ENCODE measurements at regions not wholly inside any gene's neighbourhood (a gene's known extent, or its start where the extent isn't known, plus 50 kb on each side); places are given as distances from the start of the nearest gene placed in this dataset.

- H3K9ac ChIP-seq (ENCODE audit: low read depth, low read length): no peak overlapping the region
- H3K36me3 ChIP-seq (ENCODE audit: insufficient read depth, low read length): no peaks in the 10 kb centered on the region
- H3K9me3 ChIP-seq (ENCODE audit: control insufficient read depth, insufficient read depth, low read length): no peaks in the 10 kb centered on the region
- peaks cover 5% of the 10 kb centered on the region; the same call in 1 of the 2 replicates for H3K4me1 ChIP-seq (ENCODE audit: insufficient read depth, low read length)
Observed at GRCh38 chr7:85980740-85981139, 663.0 kb upstream of the GRM3 start.

DNA sequence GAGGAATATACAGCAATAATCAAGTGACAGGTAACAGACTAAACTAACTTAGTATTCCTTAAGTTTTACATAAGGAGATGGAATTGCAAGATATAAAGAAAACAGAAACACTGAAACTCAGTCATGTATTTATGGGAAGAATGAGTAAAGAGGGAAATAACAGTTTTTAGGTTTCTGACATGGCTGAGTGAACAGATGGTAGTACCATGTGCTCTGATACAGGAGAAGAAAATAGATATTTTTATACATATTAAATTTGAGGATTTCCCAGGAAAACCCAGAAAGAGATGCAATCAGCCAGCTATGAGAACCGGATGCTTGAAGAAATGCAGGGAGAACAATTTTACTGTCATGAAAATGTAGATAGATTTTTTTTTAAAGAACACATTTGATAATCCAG, 669.5 kb upstream of the GRM3 start:
- Histone ChIP-seq H3K4me1 (ENCODE audit: insufficient read depth, low read length) (peaks cover 5% of the 10 kb centered on the region; the same call in 1 of the 2 replicates), H3K36me3 (ENCODE audit: insufficient read depth, low read length) (no peaks in the 10 kb centered on the region), H3K9me3 (ENCODE audit: control insufficient read depth, insufficient read depth, low read length) (no peaks in the 10 kb centered on the region)

GRCh38 chr7:85972504-85973141, 671.1 kb upstream of the GRM3 start:
- H3K36me3 ChIP-seq (ENCODE audit: insufficient read depth, low read length): no peaks in the 10 kb centered on the region
- peaks cover 5% of the 10 kb centered on the region; the same call in 1 of the 2 replicates for H3K4me1 ChIP-seq (ENCODE audit: insufficient read depth, low read length)
- H3K9me3 ChIP-seq (ENCODE audit: control insufficient read depth, insufficient read depth, low read length): no peaks in the 10 kb centered on the region
- no peak overlapping the region for H3K9ac ChIP-seq (ENCODE audit: low read depth, low read length)

More for the DNA sequence above, 669.5 kb upstream of the GRM3 start:
- H3K9ac ChIP-seq (ENCODE audit: low read depth, low read length): no peak overlapping the region

DNA sequence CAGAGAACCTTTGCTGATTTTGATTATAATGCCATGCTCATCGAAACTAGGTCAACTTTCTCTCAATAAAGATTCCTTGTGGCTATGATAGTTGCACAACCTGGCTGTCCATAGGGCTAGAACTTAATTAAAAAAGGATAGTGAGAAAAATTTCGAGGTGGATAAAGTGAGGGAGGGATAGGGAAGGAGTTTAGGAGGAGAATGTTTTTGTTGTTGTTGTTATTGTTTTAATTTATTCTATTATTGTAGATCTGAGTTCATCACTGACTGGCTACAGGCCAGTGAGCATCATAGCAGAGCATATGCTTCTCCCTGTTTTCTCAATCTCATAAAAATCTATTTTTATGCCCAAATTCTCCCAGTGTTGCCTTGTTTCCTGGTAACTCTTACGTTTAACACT, 688.7 kb upstream of the GRM3 start:
- H3K9ac ChIP-seq (ENCODE audit: low read depth, low read length): no peak overlapping the region
- H3K4me1 ChIP-seq (ENCODE audit: insufficient read depth, low read length): no peaks in the 10 kb centered on the region
- H3K9me3 ChIP-seq (ENCODE audit: control insufficient read depth, insufficient read depth, low read length): no peaks in the 10 kb centered on the region
- no peaks in the 10 kb centered on the region for H3K36me3 ChIP-seq (ENCODE audit: insufficient read depth, low read length)

GRCh38 chr7:85950871-85951270, 692.8 kb upstream of the GRM3 start:
- H3K36me3 ChIP-seq (ENCODE audit: insufficient read depth, low read length): no peaks in the 10 kb centered on the region
- no peaks in the 10 kb centered on the region for H3K4me1 ChIP-seq (ENCODE audit: insufficient read depth, low read length)
- no peak overlapping the region for H3K9ac ChIP-seq (ENCODE audit: low read depth, low read length)
- H3K9me3 ChIP-seq (ENCODE audit: control insufficient read depth, insufficient read depth, low read length): no peaks in the 10 kb centered on the region; the same call in 1 of the 2 replicates

GRCh38 chr7:85950418-85950817, 693.3 kb upstream of the GRM3 start:
- Histone ChIP-seq H3K4me1 (ENCODE audit: insufficient read depth, low read length) (no peaks in the 10 kb centered on the region), H3K9ac (ENCODE audit: low read depth, low read length) (no peak overlapping the region), H3K36me3 (ENCODE audit: insufficient read depth, low read length) (no peaks in the 10 kb centered on the region), H3K9me3 (ENCODE audit: control insufficient read depth, insufficient read depth, low read length) (no peaks in the 10 kb centered on the region; the same call in 1 of the 2 replicates)

GRCh38 chr7:85947767-85948166, 695.9 kb upstream of the GRM3 start:
- Histone ChIP-seq H3K4me1 (ENCODE audit: insufficient read depth, low read length) (no peaks in the 10 kb centered on the region), H3K36me3 (ENCODE audit: insufficient read depth, low read length) (no peaks in the 10 kb centered on the region), H3K9ac (ENCODE audit: low read depth, low read length) (no peak overlapping the region), H3K9me3 (ENCODE audit: control insufficient read depth, insufficient read depth, low read length) (no peaks in the 10 kb centered on the region; the same call in 1 of the 2 replicates)

- no peaks in the 10 kb centered on the region for H3K4me1 ChIP-seq (ENCODE audit: insufficient read depth, low read length)
- H3K9ac ChIP-seq (ENCODE audit: low read depth, low read length): no peak overlapping the region
- no peaks in the 10 kb centered on the region for H3K9me3 ChIP-seq (ENCODE audit: control insufficient read depth, insufficient read depth, low read length)
- H3K36me3 ChIP-seq (ENCODE audit: insufficient read depth, low read length): no peaks in the 10 kb centered on the region
Observed at GRCh38 chr7:85940798-85941197, 702.9 kb upstream of the GRM3 start.

DNA sequence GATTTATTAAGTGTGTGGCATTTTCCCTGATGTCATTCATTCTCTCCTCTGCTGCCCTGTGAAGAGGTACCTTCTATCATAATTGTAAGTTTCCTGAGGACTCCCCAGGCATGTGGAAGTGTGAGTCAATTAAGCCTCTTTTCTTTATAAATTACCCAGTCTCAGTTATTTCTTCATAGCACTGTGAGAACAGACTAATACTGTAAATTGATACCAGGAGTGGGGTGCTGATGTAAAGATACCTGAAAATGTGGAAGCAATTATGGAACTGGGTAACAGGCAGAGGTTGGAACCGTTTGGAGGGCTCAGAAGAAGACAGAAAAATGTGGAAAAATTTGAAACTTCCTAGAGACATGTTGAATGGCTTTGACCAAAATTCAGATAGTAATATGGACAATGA, 711.8 kb upstream of the GRM3 start:
- H3K36me3 ChIP-seq (ENCODE audit: insufficient read depth, low read length): no peaks in the 10 kb centered on the region
- peaks cover 7% of the 10 kb centered on the region; the same call in 1 of the 2 replicates for H3K9me3 ChIP-seq (ENCODE audit: control insufficient read depth, insufficient read depth, low read length)
- H3K4me1 ChIP-seq (ENCODE audit: insufficient read depth, low read length): peaks cover 11% of the 10 kb centered on the region; the same call in 1 of the 2 replicates
- no peak overlapping the region for H3K9ac ChIP-seq (ENCODE audit: low read depth, low read length)

DNA sequence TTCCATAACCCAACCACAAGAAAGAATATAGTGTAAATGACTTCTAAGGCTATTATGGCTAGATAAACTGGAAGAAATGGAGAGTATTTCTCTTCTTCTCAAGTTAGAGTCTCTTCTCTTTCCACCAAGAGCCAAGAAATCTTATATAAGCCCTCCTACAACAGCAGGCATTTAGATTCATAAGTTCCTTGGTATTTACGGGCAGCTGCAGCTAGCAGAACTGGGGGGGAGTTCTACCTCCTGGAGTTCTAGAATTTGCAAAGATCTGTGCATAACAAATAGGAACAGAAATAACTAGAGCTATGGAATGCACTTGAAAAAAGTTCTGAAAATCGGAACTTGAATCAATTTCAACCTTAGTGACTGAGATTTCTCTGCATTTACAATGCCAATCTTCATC, 715.2 kb upstream of the GRM3 start:
- Histone ChIP-seq H3K9ac (ENCODE audit: low read depth, low read length) (no peak overlapping the region), H3K4me1 (ENCODE audit: insufficient read depth, low read length) (peaks cover 11% of the 10 kb centered on the region; the same call in 1 of the 2 replicates), H3K36me3 (ENCODE audit: insufficient read depth, low read length) (no peaks in the 10 kb centered on the region), H3K9me3 (ENCODE audit: control insufficient read depth, insufficient read depth, low read length) (peaks cover 7% of the 10 kb centered on the region; the same call in 1 of the 2 replicates)

DNA sequence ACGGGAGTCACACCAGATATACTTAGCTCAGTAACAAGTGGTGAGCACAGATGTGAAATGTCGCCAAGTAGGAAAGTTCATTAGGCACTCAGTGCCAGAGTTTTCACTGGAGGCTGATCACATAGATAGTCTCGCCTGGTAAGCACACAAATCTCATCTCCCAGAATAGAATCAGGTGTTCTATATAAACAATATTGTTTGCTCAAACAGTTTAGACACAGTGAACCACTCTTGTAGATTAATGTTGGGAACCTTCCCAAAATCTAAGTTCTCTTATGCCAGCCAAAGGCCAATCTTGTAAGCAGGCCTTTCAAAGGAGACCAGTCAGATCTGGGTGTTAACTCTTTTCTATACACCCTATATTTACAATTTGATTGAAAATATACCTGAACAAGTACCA, 716.5 kb upstream of the GRM3 start:
- H3K9ac ChIP-seq (ENCODE audit: low read depth, low read length): no peak overlapping the region
- H3K4me1 ChIP-seq (ENCODE audit: insufficient read depth, low read length): peaks cover 11% of the 10 kb centered on the region; the same call in 1 of the 2 replicates
- H3K36me3 ChIP-seq (ENCODE audit: insufficient read depth, low read length): no peaks in the 10 kb centered on the region
- peaks cover under 1% of the 10 kb centered on the region; the same call in 1 of the 2 replicates for H3K9me3 ChIP-seq (ENCODE audit: control insufficient read depth, insufficient read depth, low read length)

- Histone ChIP-seq H3K36me3 (ENCODE audit: insufficient read depth, low read length) (no peaks in the 10 kb centered on the region), H3K9ac (ENCODE audit: low read depth, low read length) (no peak overlapping the region), H3K9me3 (ENCODE audit: control insufficient read depth, insufficient read depth, low read length) (no peaks in the 10 kb centered on the region), H3K4me1 (ENCODE audit: insufficient read depth, low read length) (peaks cover 8% of the 10 kb centered on the region; the same call in 1 of the 2 replicates)
Observed at GRCh38 chr7:85924062-85924461, 719.6 kb upstream of the GRM3 start.

DNA sequence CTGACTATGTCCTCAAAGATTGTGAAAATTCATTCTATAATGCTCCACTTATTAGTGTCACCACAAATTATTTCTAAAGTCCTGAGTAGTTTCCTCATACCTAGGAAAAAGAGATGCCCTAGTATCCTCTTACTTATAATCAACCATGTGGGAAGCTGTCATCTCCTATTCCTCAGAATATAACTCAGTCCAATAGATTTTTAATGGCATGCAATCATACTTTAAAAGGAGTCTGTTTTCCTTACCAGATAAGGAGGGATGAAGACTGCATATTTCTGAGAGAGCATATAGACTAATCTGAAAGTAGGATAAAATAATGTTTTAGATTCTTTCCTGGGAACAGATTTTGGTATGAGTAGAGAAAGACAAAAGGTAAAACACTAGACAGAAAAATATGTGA, 727.7 kb upstream of the GRM3 start:
- Histone ChIP-seq H3K36me3 (ENCODE audit: insufficient read depth, low read length) (no peaks in the 10 kb centered on the region), H3K9ac (ENCODE audit: low read depth, low read length) (no peak overlapping the region), H3K9me3 (ENCODE audit: control insufficient read depth, insufficient read depth, low read length) (no peaks in the 10 kb centered on the region)

GRCh38 chr7:85914437-85914836, 727.6 kb upstream of the SEMA3D start:
- H3K4me1 ChIP-seq (ENCODE audit: insufficient read depth, low read length): no peaks in the 10 kb centered on the region

More for the DNA sequence above, 727.7 kb upstream of the GRM3 start:
- no peaks in the 10 kb centered on the region for H3K4me1 ChIP-seq (ENCODE audit: insufficient read depth, low read length)

GRCh38 chr7:85908051-85908450, 721.2 kb upstream of the SEMA3D start:
- Histone ChIP-seq H3K36me3 (ENCODE audit: insufficient read depth, low read length) (no peaks in the 10 kb centered on the region), H3K4me1 (ENCODE audit: insufficient read depth, low read length) (no peaks in the 10 kb centered on the region), H3K9ac (ENCODE audit: low read depth, low read length) (no peak overlapping the region), H3K9me3 (ENCODE audit: control insufficient read depth, insufficient read depth, low read length) (no peaks in the 10 kb centered on the region)

More at GRCh38 chr7:85914437-85914836, 727.6 kb upstream of the SEMA3D start:
- no peaks in the 10 kb centered on the region for H3K36me3 ChIP-seq (ENCODE audit: insufficient read depth, low read length)
- H3K9ac ChIP-seq (ENCODE audit: low read depth, low read length): no peak overlapping the region
- no peaks in the 10 kb centered on the region for H3K9me3 ChIP-seq (ENCODE audit: control insufficient read depth, insufficient read depth, low read length)
